ENCODE measurements at regions not wholly inside any gene's neighbourhood (a gene's known extent, or its start where the extent isn't known, plus 50 kb on each side); places are given as distances from the start of the nearest gene placed in this dataset.

- TF ChIP-seq MAX (IDR thresholded peaks at IDR 0.05), result no peak
- no peak for TF ChIP-seq NCOA1 (CRISPR knock-in tag; IDR thresholded peaks at IDR 0.05)
- TF ChIP-seq KDM4B (CRISPR knock-in tag; IDR thresholded peaks at IDR 0.05), result no peak
- no peak for TF ChIP-seq GTF2F1 (IDR thresholded peaks at IDR 0.05; ENCODE audit: low read length)
- no peak for TF ChIP-seq IRF2 (CRISPR knock-in tag; IDR thresholded peaks at IDR 0.05)
- no peak for TF ChIP-seq CREM (IDR thresholded peaks at IDR 0.05)
- no peak for TF ChIP-seq CREM (CRISPR knock-in tag; IDR thresholded peaks at IDR 0.05)
- no peak for TF ChIP-seq JUNB (CRISPR knock-in tag; IDR thresholded peaks at IDR 0.05; ENCODE audit: borderline replicate concordance)
- TF ChIP-seq ZSCAN21 (CRISPR knock-in tag; IDR thresholded peaks at IDR 0.05; ENCODE audit: borderline replicate concordance), result no peak
- TF ChIP-seq NONO (IDR thresholded peaks at IDR 0.05), result no peak
- no peak for TF ChIP-seq NONO (CRISPR knock-in tag; conservative IDR thresholded peaks at IDR 0.05)
- no peak for TF ChIP-seq AGO2 (optimal IDR thresholded peaks at IDR 0.05; ENCODE audit: low read depth, low read length)
These were observed 195.5 kb downstream of the KLHL28 start for GRCh38 chr14:44766285-44766684.

Data from HepG2 (cell line).